ENCODE measurements at regions not wholly inside any gene's neighbourhood (a gene's known extent, or its start where the extent isn't known, plus 50 kb on each side); places are given as distances from the start of the nearest gene placed in this dataset.

- TF ChIP-seq CTCF (IDR thresholded peaks at IDR 0.05; ENCODE audit: low read depth, low read length, missing input control) = no peak
- no peak for TF ChIP-seq RXRA (IDR thresholded peaks at IDR 0.05)
- TF ChIP-seq RAD21 (IDR thresholded peaks at IDR 0.05) = no peak
- no peak for TF ChIP-seq YY1 (IDR thresholded peaks at IDR 0.05)
- no peak for TF ChIP-seq REST (IDR thresholded peaks at IDR 0.05)
- no peak for TF ChIP-seq ATF3 (IDR thresholded peaks at IDR 0.05)
- no peak for TF ChIP-seq EGR1 (IDR thresholded peaks at IDR 0.05; ENCODE audit: low read depth in 2 of 2)
- no peak for TF ChIP-seq SP1 (IDR thresholded peaks at IDR 0.05)
These were observed 338.1 kb downstream of the DMRT2 start for GRCh38 chr9:1388216-1388615.

Data from liver (tissue), 3 donors.